ENCODE measurements at regions not wholly inside any gene's neighbourhood (a gene's known extent, or its start where the extent isn't known, plus 50 kb on each side); places are given as distances from the start of the nearest gene placed in this dataset.

- TF ChIP-seq ZNF532 (CRISPR knock-in tag; IDR thresholded peaks at IDR 0.05; ENCODE audit: borderline replicate concordance) (no peak), ESRRA (CRISPR knock-in tag; IDR thresholded peaks at IDR 0.05; ENCODE audit: borderline replicate concordance) (no peak)
Observed at GRCh38 chr17:71980171-71980570, 140.6 kb upstream of the SOX9 start (continued).

GRCh38 chr17:71983828-71984227 lies 137.0 kb upstream of the SOX9 start:
- Mint-ChIP-seq H3K4me3 (no peak overlapping the region), H3K27me3 (ENCODE audit: low read depth) (no peaks in the 10 kb centered on the region), H3K36me3 (no peaks in the 10 kb centered on the region), H3K4me1 (no peaks in the 10 kb centered on the region), H3K27ac (no peak overlapping the region), H3K9me3 (no peaks in the 10 kb centered on the region)
- no peak for ATAC-seq
- TF ChIP-seq E2F1 (CRISPR knock-in tag; IDR thresholded peaks at IDR 0.05) (no peak), NR1H2 (CRISPR knock-in tag; IDR thresholded peaks at IDR 0.05) (no peak), ZNF317 (CRISPR knock-in tag; IDR thresholded peaks at IDR 0.05; ENCODE audit: borderline replicate concordance, low read depth) (no peak), ZNF232 (CRISPR knock-in tag; IDR thresholded peaks at IDR 0.05) (no peak), ZSCAN18 (CRISPR knock-in tag; IDR thresholded peaks at IDR 0.05) (no peak), CREB1 (CRISPR knock-in tag; IDR thresholded peaks at IDR 0.05) (no peak)
- DNase-seq (ENCODE audit: low spot score), result no peak
- POLR2A ChIA-PET, result no interaction called here
- CTCF ChIA-PET, result no interaction called here

- ChIA-PET POLR2A (interaction anchor here (0.5 kb wide), 1 partner anchor 382 kb away, joined by 4 read pairs; no protein-coding TSS in a partner anchor), CTCF (no interaction called here)
- no peak overlapping the region for H3K27ac Mint-ChIP-seq
- H3K4me3 Mint-ChIP-seq, result no peak overlapping the region
- no peaks in the 10 kb centered on the region for H3K36me3 Mint-ChIP-seq
- no peaks in the 10 kb centered on the region for H3K27me3 Mint-ChIP-seq (ENCODE audit: low read depth)
- TF ChIP-seq JAZF1 (CRISPR knock-in tag; IDR thresholded peaks at IDR 0.05) (no peak), ZNF512 (CRISPR knock-in tag; IDR thresholded peaks at IDR 0.05; ENCODE audit: borderline replicate concordance) (no peak)
- no peaks in the 10 kb centered on the region for H3K4me1 Mint-ChIP-seq
- ATAC-seq, result no peak
- no peak for DNase-seq (ENCODE audit: low spot score)
- H3K9me3 Mint-ChIP-seq, result no peaks in the 10 kb centered on the region
Observed at GRCh38 chr17:71985111-71986039, 135.4 kb upstream of the SOX9 start.

- ChIA-PET POLR2A (no interaction called here), CTCF (interaction anchor here (0.7 kb wide), 1 partner anchor 121 kb away, joined by 3 read pairs; no protein-coding TSS in a partner anchor)
- DNase-seq (ENCODE audit: low spot score) (no peak), ATAC-seq (no peak)
- Mint-ChIP-seq H3K27ac (no peak overlapping the region), H3K27me3 (ENCODE audit: low read depth) (no peaks in the 10 kb centered on the region), H3K4me3 (no peak overlapping the region), H3K4me1 (no peaks in the 10 kb centered on the region), H3K36me3 (no peaks in the 10 kb centered on the region), H3K9me3 (no peaks in the 10 kb centered on the region)
- TF ChIP-seq NFYB (CRISPR knock-in tag; conservative IDR thresholded peaks at IDR 0.05; ENCODE audit: low read depth) (no peak), IRF1 (CRISPR knock-in tag; IDR thresholded peaks at IDR 0.05) (no peak), PREB (CRISPR knock-in tag; IDR thresholded peaks at IDR 0.05; ENCODE audit: borderline replicate concordance) (no peak), CDX4 (CRISPR knock-in tag; IDR thresholded peaks at IDR 0.05; ENCODE audit: borderline replicate concordance) (no peak), EMX1 (CRISPR knock-in tag; IDR thresholded peaks at IDR 0.05) (no peak)
Observed at GRCh38 chr17:71986886-71987285, 133.9 kb upstream of the SOX9 start.
